CD14-positive monocyte (primary cell): ENCODE measurements at regions not wholly inside any gene's neighbourhood (a gene's known extent, or its start where the extent isn't known, plus 50 kb on each side); places are given as distances from the start of the nearest gene placed in this dataset.

ENCODE experiments used
- DNase-seq, 3 donors: peaks; one replicate each; pipeline ENCODE4 v3.0.0-alpha.2; 2011 to 2022
- H2AFZ ChIP-seq: 2 replicates; pipeline ENCODE4 v1.6.0; 2012; ENCODE audit warnings: mild to moderate bottlenecking, low read depth, low read length, inconsistent platforms; ENCODE audit not compliant: insufficient read depth, poor library complexity, severe bottlenecking
- H3K27ac ChIP-seq, 2 donors: 1 replicate in 1 of 2; 2 replicates in 1 of 2; pipeline ENCODE4 v1.5.1; 2012 to 2013; ENCODE audit warnings: low read length in 2 of 2, control low read depth in 1 of 2, inconsistent platforms in 1 of 2, low read depth in 1 of 2, mild to moderate bottlenecking in 1 of 2
- H3K27me3 ChIP-seq, 2 donors: one replicate each; pipeline versions ENCODE4 v1.6.0 to v1.6.1; 2011 to 2013; ENCODE audit warnings: low read length in 2 of 2; ENCODE audit not compliant: control insufficient read depth in 2 of 2, insufficient read depth in 2 of 2
- H3K36me3 ChIP-seq, 2 donors: replicated peaks in 1 of 2; 1 replicate in 1 of 2; 2 replicates in 1 of 2; pipeline versions ENCODE4 v1.5.1 to v1.6.1; 2012 to 2013; ENCODE audit warnings: low read length in 2 of 2, control low read depth in 1 of 2, inconsistent platforms in 1 of 2, mild to moderate bottlenecking in 1 of 2; ENCODE audit not compliant: insufficient read depth in 2 of 2, control insufficient read depth in 1 of 2
- H3K4me1 ChIP-seq, 2 donors: 1 replicate in 1 of 2; 2 replicates in 1 of 2; pipeline versions ENCODE4 v1.5.1 to v1.6.1; 2012 to 2013; ENCODE audit warnings: low read length in 2 of 2, control low read depth in 1 of 2, inconsistent platforms in 1 of 2, mild to moderate bottlenecking in 1 of 2, moderate library complexity in 1 of 2; ENCODE audit not compliant: insufficient read depth in 2 of 2, control insufficient read depth in 1 of 2
- H3K4me2 ChIP-seq: replicated peaks from 2 replicates; pipeline ENCODE3; 2012; ENCODE audit warnings: low read length, moderate library complexity, mild to moderate bottlenecking; ENCODE audit not compliant: poor library complexity, severe bottlenecking; ENCODE audit errors: extremely low read depth
- H3K4me3 ChIP-seq, 3 experiments: fragments of 200-600 bp in 1 of 3; sonication (generic) in 1 of 3; replicated peaks in 1 of 3; 1 replicate in 2 of 3; 2 replicates in 1 of 3; pipeline ENCODE4 v1.5.1; 2011 to 2013; ENCODE audit warnings: low read length in 3 of 3, mild to moderate bottlenecking in 3 of 3, control low read depth in 2 of 3, low read depth in 2 of 3, inconsistent platforms in 1 of 3, moderate library complexity in 1 of 3
- H3K79me2 ChIP-seq: 2 replicates; pipeline ENCODE4 v1.6.0; 2012; ENCODE audit warnings: mild to moderate bottlenecking, control low read depth, inconsistent platforms, low read length, moderate library complexity; ENCODE audit not compliant: insufficient read depth
- H3K9ac ChIP-seq: 2 replicates; pipeline ENCODE4 v1.6.0; 2017; ENCODE audit warnings: low read length, mild to moderate bottlenecking; ENCODE audit not compliant: insufficient read depth, poor library complexity, severe bottlenecking
- H3K9me3 ChIP-seq, 2 donors: replicated peaks in 1 of 2; 1 replicate in 1 of 2; 2 replicates in 1 of 2; pipeline versions ENCODE4 v1.5.1 to v1.6.1; 2012 to 2013; ENCODE audit warnings: low read length in 2 of 2, control low read depth in 1 of 2; ENCODE audit not compliant: control insufficient read depth in 1 of 2, insufficient read depth in 1 of 2
- H4K20me1 ChIP-seq: 2 replicates; pipeline ENCODE4 v1.6.0; 2012; ENCODE audit warnings: mild to moderate bottlenecking, low read length, control low read depth, moderate library complexity; ENCODE audit not compliant: insufficient read depth
- H3K27ac Mint-ChIP-seq, 7 donors: one replicate each; pipeline ENCODE4 v1.8.0; 2020; ENCODE audit warnings: mild to moderate bottlenecking in 7 of 7, mixed read lengths in 7 of 7, moderate library complexity in 6 of 7, inconsistent platforms in 2 of 7
- H3K27me3 Mint-ChIP-seq, 3 donors: one replicate each; pipeline ENCODE4 v1.8.0; 2021 to 2022; ENCODE audit warnings: low read depth in 3 of 3, mild to moderate bottlenecking in 3 of 3, mixed read lengths in 3 of 3, moderate library complexity in 3 of 3, inconsistent platforms in 1 of 3
- H3K36me3 Mint-ChIP-seq, 2 donors: one replicate each; pipeline ENCODE4 v1.8.0; 2020; ENCODE audit warnings: mixed read lengths in 2 of 2, inconsistent platforms in 1 of 2, mild to moderate bottlenecking in 1 of 2
- H3K4me1 Mint-ChIP-seq: one replicate; pipeline ENCODE4 v1.8.0; 2020; ENCODE audit warnings: mild to moderate bottlenecking, mixed read lengths
- H3K4me3 Mint-ChIP-seq, 2 donors: one replicate each; pipeline ENCODE4 v1.8.0; 2020; ENCODE audit warnings: mild to moderate bottlenecking in 2 of 2, mixed read lengths in 2 of 2, moderate library complexity in 1 of 2
- H3K9me3 Mint-ChIP-seq, 7 donors: one replicate each; pipeline ENCODE4 v1.8.0; 2020 to 2022; ENCODE audit warnings: mixed read lengths in 7 of 7, mild to moderate bottlenecking in 6 of 7, moderate library complexity in 6 of 7, inconsistent platforms in 2 of 7
- WGBS: methylation state at CpG from one replicate; pipeline ENCODE4 v1.1.5; 2013; ENCODE audit warnings: missing lambda C conversion rate; ENCODE audit not compliant: insufficient coverage; 5-methylcytosine and 5-hydroxymethylcytosine counted together
- intact Hi-C, 2 donors: fragments of 100-400 bp; cut with micrococcal nuclease; formaldehyde crosslinking; loops; one replicate each; pipeline versions ENCODE4 v1.15.0 to v1.15.1; 2023
- TF ChIP-seq, protein P1 (sequence below): fragments of 200-600 bp; IDR thresholded peaks from one replicate; pipeline ENCODE4 v1.8.0; 2022; ENCODE audit warnings: antibody characterized with exemption, mild to moderate bottlenecking

DNA sequence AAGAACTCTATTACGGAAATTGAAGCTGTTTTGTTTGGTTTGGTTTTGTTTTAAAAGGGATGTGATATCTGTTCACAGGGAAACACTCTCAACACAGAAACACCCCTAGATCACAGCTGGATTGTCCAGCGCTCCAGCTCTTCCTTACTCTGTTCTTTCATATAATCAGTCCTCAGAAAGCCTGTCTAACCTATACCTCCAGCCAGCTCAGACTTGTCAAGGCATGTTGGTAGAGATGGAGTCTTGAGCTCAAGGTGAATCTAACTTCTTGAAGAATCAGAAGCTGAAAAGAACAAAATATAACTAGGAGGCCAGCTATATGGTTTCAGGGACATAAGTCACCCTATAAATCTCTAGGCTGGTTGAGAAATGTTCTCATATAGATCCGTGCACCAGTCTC, 110.2 kb upstream of the EPHA3 start:
- Mint-ChIP-seq H3K36me3 (no peaks in the 10 kb centered on the region), H3K27me3 (peaks cover 0 to 2% (median 0%) of the 10 kb centered on the region in 3 donors), H3K27ac (no peak overlapping the region), H3K9me3 (peaks cover 0 to 11% (median 2%) of the 10 kb centered on the region in 7 donors), H3K4me1 (no peaks in the 10 kb centered on the region), H3K4me3 (no peak overlapping the region)
- no peaks in the 10 kb centered on the region for H4K20me1 ChIP-seq
- DNase-seq = no peak
- H3K4me1 ChIP-seq = no peaks in the 10 kb centered on the region
- no peak overlapping the region for H2AFZ ChIP-seq
- no peaks in the 10 kb centered on the region for H3K27me3 ChIP-seq
- no CpG with 5 or more reads among the region's 3 CpGs for WGBS
- no peak overlapping the region for H3K9ac ChIP-seq
- peaks cover 0 to 9% of the 10 kb centered on the region in 2 donors for H3K9me3 ChIP-seq
- no peak overlapping the region for H3K4me3 ChIP-seq
- TF ChIP-seq, protein P1, sequence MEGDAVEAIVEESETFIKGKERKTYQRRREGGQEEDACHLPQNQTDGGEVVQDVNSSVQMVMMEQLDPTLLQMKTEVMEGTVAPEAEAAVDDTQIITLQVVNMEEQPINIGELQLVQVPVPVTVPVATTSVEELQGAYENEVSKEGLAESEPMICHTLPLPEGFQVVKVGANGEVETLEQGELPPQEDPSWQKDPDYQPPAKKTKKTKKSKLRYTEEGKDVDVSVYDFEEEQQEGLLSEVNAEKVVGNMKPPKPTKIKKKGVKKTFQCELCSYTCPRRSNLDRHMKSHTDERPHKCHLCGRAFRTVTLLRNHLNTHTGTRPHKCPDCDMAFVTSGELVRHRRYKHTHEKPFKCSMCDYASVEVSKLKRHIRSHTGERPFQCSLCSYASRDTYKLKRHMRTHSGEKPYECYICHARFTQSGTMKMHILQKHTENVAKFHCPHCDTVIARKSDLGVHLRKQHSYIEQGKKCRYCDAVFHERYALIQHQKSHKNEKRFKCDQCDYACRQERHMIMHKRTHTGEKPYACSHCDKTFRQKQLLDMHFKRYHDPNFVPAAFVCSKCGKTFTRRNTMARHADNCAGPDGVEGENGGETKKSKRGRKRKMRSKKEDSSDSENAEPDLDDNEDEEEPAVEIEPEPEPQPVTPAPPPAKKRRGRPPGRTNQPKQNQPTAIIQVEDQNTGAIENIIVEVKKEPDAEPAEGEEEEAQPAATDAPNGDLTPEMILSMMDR = no peak
- H3K4me2 ChIP-seq = no peak overlapping the region
- intact Hi-C loops = no loop called here
- no peaks in the 10 kb centered on the region for H3K36me3 ChIP-seq
- no peak overlapping the region for H3K27ac ChIP-seq
- no peaks in the 10 kb centered on the region for H3K79me2 ChIP-seq

DNA sequence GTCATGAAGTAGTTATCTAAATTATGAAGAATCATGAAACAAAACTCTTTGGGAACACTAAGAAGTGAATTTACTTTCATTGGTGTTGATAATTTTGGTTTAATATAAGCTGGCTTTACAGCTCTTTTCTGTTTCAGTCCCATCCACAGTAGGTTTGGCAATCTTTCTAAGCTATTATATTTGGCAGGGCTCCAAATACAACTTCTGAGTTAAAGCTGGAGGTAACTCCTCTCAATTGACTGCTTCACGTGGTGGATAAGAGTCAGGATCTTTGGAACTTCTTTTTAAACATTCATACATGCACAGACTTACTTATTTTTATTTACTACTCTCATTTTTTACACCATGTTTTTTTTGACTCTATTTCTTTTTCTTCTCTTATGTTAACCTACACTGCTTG, 106.5 kb upstream of the EPHA3 start:
- Histone ChIP-seq H3K4me3 (no peak overlapping the region), H3K79me2 (no peaks in the 10 kb centered on the region), H3K4me2 (no peak overlapping the region), H3K4me1 (no peaks in the 10 kb centered on the region), H3K9ac (no peak overlapping the region), H3K36me3 (no peaks in the 10 kb centered on the region), H3K9me3 (peaks cover 0 to 9% of the 10 kb centered on the region in 2 donors), H2AFZ (no peak overlapping the region), H4K20me1 (no peaks in the 10 kb centered on the region), H3K27ac (no peak overlapping the region), H3K27me3 (no peaks in the 10 kb centered on the region)
- Mint-ChIP-seq H3K4me1 (no peaks in the 10 kb centered on the region), H3K27ac (no peak overlapping the region), H3K36me3 (no peaks in the 10 kb centered on the region), H3K4me3 (no peak overlapping the region), H3K27me3 (peaks cover 0 to 2% (median 0%) of the 10 kb centered on the region in 3 donors), H3K9me3 (peaks cover 0 to 9% (median 2%) of the 10 kb centered on the region in 7 donors)
- TF ChIP-seq, protein P1 = no peak
- intact Hi-C loops = no loop called here
- no peak for DNase-seq
- no CpG with 5 or more reads among the region's 1 CpG for WGBS
